ENCODE measurements at regions not wholly inside any gene's neighbourhood (a gene's known extent, or its start where the extent isn't known, plus 50 kb on each side); places are given as distances from the start of the nearest gene placed in this dataset.

DNA sequence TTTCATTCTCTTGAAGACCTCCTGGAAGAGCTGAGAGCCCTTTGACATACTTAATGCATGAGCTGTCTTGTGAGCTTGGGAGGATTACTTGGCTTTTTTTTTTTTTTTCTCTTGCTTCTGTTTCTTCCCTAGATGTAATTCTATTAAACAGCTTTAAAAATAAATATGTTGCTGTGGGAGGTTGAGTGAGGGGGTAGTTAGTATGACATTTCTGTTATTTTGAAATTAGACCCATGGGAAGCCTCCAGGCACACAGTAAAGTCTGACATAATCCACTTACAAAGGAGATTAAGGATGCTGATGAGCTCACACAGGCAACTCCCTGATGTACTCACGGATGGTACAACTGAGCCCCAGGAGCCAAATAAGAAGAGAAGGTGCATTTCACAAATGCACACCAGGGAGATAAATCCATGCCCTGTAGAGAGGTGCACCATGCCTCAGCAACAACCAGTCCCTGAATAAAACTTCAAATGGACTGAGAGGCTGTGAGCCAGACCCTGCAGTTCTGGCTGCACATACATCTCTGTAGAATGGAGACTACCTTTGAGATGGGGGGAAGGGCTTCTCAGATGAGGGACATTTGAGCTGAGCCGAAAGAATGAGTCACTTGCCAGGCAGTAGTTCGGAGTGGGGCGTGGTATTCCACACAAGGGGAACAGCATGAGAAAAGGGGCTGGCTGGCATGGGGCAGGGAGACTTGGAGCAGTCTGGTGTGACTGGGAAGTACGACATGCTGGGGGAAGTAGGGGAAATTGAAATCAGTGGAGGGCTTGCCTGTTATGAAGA lies 68.7 kb downstream of the ACTL7B start:
- 0 out of 5 replicates have a peak overlapping the region, but pooled peaks of 1 of the 2 experiments have one; percentile 7 for H3K4me3 Mint-ChIP-seq
- Histone ChIP-seq H2BK15ac (ENCODE audit: low read depth, low read length) (no peak overlapping the region), H3K79me2 (ENCODE audit: insufficient read depth, low read length) (no peaks in the 10 kb centered on the region), H3K79me1 (ENCODE audit: insufficient read depth, low read depth, low read length, poor library complexity, severe bottlenecking) (no peaks in the 10 kb centered on the region), H2BK120ac (ENCODE audit: low read depth, low read length, poor library complexity, severe bottlenecking) (no peak overlapping the region), H3K23ac (ENCODE audit: insufficient read length, low read depth, low read length) (no peak overlapping the region), H3K27ac (ENCODE audit: insufficient read length, low read depth, low read length) (no peak overlapping the region), H4K5ac (ENCODE audit: insufficient read length, low read depth, low read length) (no peak overlapping the region), H3K14ac (ENCODE audit: insufficient read depth, low read length) (no peak overlapping the region), H4K8ac (replicated peaks; ENCODE audit: insufficient read length, low read depth, low read length) (no peak overlapping the region), H3K27me3 (ENCODE audit: insufficient read depth, low read length) (no peaks in the 10 kb centered on the region), H2BK5ac (ENCODE audit: insufficient read length, low read length) (no peak overlapping the region), H2BK12ac (ENCODE audit: insufficient read length, low read depth, low read length) (no peak overlapping the region), H4K20me1 (ENCODE audit: control insufficient read depth, insufficient read depth, insufficient read length) (no peaks in the 10 kb centered on the region), H3K4ac (ENCODE audit: low read depth, low read length) (no peak overlapping the region), H3K4me1 (ENCODE audit: insufficient read depth, low read length) (peaks cover 2% of the 10 kb centered on the region; the same call in 1 of the 2 replicates), H3K23me2 (ENCODE audit: insufficient read length, low read depth, low read length, poor library complexity, severe bottlenecking) (no peaks in the 10 kb centered on the region), H3K4me2 (ENCODE audit: insufficient read depth, insufficient read length, low read length) (no peak overlapping the region), H3K56ac (ENCODE audit: insufficient read length, low read depth, low read length) (no peak overlapping the region), H4K91ac (ENCODE audit: insufficient read length, low read depth, low read length) (no peak overlapping the region), H3K18ac (ENCODE audit: insufficient read length, low read depth, low read length) (no peak overlapping the region), H2AFZ (ENCODE audit: low read length) (no peak overlapping the region), H3T11ph (ENCODE audit: low read length) (no peak overlapping the region), H2AK5ac (ENCODE audit: insufficient read length, low read length) (no peak overlapping the region), H2BK20ac (ENCODE audit: low read depth, low read length, poor library complexity, severe bottlenecking) (no peak overlapping the region), H3K9ac (ENCODE audit: extremely low read depth, insufficient read length, low read length) (no peak overlapping the region), H3K9me3 (ENCODE audit: control insufficient read depth, low read depth, low read length) (no peaks in the 10 kb centered on the region)
- no CpG with 5 or more reads among the region's 5 CpGs for WGBS (ENCODE audit: extremely low coverage, insufficient read length, low lambda C conversion rate)
- H3K36me3 Mint-ChIP-seq (ENCODE audit: insufficient read depth in 1 of 3, low read depth in 3 of 3) = peaks cover 0 to 7% (median 0%) of the 10 kb centered on the region in 3 experiments; a peak in 2 of 7 replicates
- TF ChIP-seq CTCF (conservative IDR thresholded peaks at IDR 0.05) = no peak
- H3K9me3 Mint-ChIP-seq = peaks cover 5 to 6% of the 10 kb centered on the region in 2 experiments; a peak in 3 of 5 replicates
- no peaks in the 10 kb centered on the region for H3K27me3 Mint-ChIP-seq (ENCODE audit: low read depth)
- H3K27ac Mint-ChIP-seq = peak overlapping the region in 2 of 3 experiments; percentile 8 to 71; a peak in 2 of 7 replicates
- DNase-seq = no peak
- H3K4me1 Mint-ChIP-seq = peaks cover 20 to 31% of the 10 kb centered on the region in 2 experiments
